Tibial nerve (tissue), 4 donors: ENCODE measurements at regions not wholly inside any gene's neighbourhood (a gene's known extent, or its start where the extent isn't known, plus 50 kb on each side); places are given as distances from the start of the nearest gene placed in this dataset.

ENCODE experiments used
- DNase-seq, 2 donors: peaks; one replicate each; pipeline ENCODE4 v3.0.0-alpha.2; 2019; ENCODE audit warnings: low spot score in 2 of 2
- H3K27ac ChIP-seq, 4 donors: fragments of 200-600 bp; sonication (generic) in 3 of 4; one replicate each; pipeline ENCODE4 v1.5.1; 2017 to 2019; ENCODE audit warnings: mild to moderate bottlenecking in 1 of 4
- H3K27me3 ChIP-seq, 2 donors: fragments of 200-600 bp; sonication (generic) in 1 of 2; one replicate each; pipeline versions ENCODE4 v1.5.1 to v1.6.0; 2017 to 2019
- H3K36me3 ChIP-seq, 3 donors: fragments of 200-600 bp; sonication (generic); one replicate each; pipeline ENCODE4 v1.5.1; 2018 to 2019
- H3K4me1 ChIP-seq, 4 donors: fragments of 200-600 bp; sonication (generic) in 3 of 4; one replicate each; pipeline ENCODE4 v1.5.1; 2017 to 2019
- H3K4me3 ChIP-seq, 4 donors: fragments of 200-600 bp; sonication (generic) in 3 of 4; one replicate each; pipeline ENCODE4 v1.5.1; 2017 to 2019; ENCODE audit warnings: mild to moderate bottlenecking in 1 of 4, moderate library complexity in 1 of 4
- H3K9me3 ChIP-seq, 4 donors: fragments of 200-600 bp; sonication (generic) in 3 of 4; one replicate each; pipeline ENCODE4 v1.5.1; 2017 to 2019
- EP300 ChIP-seq, 2 donors: sonication (generic); formaldehyde crosslinking; IDR thresholded peaks; one replicate each; pipeline ENCODE4 v1.6.1; 2017; ENCODE audit warnings: antibody characterized with exemption in 2 of 2, mild to moderate bottlenecking in 1 of 2
- POLR2A ChIP-seq, 2 donors: fragments of 450-650 bp; IDR thresholded peaks; one replicate each; pipeline ENCODE4 v1.6.1; 2017; ENCODE audit warnings: antibody characterized with exemption in 2 of 2, mild to moderate bottlenecking in 2 of 2, moderate library complexity in 2 of 2
- WGBS, 2 donors: methylation state at CpG; one replicate each; pipeline ENCODE4 v1.1.5; 2018; 5-methylcytosine and 5-hydroxymethylcytosine counted together
- TF ChIP-seq, protein P1 (sequence below), 5 experiments: fragments of 200-600 bp in 3 of 5; fragments of 450-650 bp in 2 of 5; sonication (generic) in 3 of 5; IDR thresholded peaks; one replicate each; pipeline ENCODE4 v1.5.1; 2016 to 2019; ENCODE audit warnings: antibody characterized with exemption in 5 of 5, mild to moderate bottlenecking in 3 of 5, moderate library complexity in 2 of 5

DNA sequence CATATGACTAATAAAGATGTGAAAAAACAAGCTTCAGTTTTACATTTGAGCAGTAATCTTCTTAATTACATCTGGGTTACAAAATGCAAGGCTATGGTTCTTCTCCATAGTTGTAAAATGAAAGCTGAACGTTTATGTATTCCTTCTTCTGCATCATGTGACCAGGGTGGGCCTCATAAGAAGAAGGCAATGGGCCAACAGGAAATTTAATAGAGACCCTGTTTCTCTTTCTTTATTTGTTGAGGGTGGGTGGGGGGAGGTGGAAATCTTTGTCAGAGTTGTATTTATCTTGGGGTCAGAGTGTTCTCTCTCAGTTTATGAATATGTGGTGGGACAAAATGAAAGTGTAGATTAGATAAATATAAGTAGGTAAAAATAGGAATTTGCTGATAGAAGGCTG is 418.8 kb downstream of the TLE4 start:
- 10 to 35% methylated on average over 1 of the region's 1 CpG for WGBS, 2 donors
- Histone ChIP-seq H3K27me3 (no peaks in the 10 kb centered on the region), H3K27ac (no peak overlapping the region), H3K9me3 (no peaks in the 10 kb centered on the region), H3K4me1 (peaks cover 0 to 3% (median 0%) of the 10 kb centered on the region in 4 donors), H3K36me3 (no peaks in the 10 kb centered on the region), H3K4me3 (no peak overlapping the region)
- DNase-seq: no peak
- no peak for TF ChIP-seq POLR2A (IDR thresholded peaks at IDR 0.05)
- TF ChIP-seq, protein P1, sequence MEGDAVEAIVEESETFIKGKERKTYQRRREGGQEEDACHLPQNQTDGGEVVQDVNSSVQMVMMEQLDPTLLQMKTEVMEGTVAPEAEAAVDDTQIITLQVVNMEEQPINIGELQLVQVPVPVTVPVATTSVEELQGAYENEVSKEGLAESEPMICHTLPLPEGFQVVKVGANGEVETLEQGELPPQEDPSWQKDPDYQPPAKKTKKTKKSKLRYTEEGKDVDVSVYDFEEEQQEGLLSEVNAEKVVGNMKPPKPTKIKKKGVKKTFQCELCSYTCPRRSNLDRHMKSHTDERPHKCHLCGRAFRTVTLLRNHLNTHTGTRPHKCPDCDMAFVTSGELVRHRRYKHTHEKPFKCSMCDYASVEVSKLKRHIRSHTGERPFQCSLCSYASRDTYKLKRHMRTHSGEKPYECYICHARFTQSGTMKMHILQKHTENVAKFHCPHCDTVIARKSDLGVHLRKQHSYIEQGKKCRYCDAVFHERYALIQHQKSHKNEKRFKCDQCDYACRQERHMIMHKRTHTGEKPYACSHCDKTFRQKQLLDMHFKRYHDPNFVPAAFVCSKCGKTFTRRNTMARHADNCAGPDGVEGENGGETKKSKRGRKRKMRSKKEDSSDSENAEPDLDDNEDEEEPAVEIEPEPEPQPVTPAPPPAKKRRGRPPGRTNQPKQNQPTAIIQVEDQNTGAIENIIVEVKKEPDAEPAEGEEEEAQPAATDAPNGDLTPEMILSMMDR (IDR thresholded peaks at IDR 0.05): no peak
- no peak for TF ChIP-seq EP300 (IDR thresholded peaks at IDR 0.05)

DNA sequence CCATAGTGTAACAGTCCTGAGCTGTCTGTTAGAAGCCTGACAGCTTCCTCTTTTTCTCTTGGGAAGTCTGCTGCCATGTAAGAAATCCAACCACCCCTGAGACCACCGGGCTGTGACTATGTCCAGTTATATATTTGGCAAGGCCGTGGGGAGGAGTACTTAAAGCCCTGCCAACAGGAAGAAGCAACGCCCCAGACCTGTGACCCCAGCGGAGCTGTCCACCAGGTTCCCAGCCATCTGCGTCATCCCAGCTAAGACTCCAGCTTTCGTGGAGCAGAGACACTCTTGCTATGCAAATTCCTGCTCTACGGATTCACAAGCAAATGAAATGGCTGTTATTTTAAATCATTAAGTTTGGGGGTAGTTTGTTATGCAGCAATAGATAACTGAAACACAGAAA is 417.3 kb downstream of the TLE4 start:
- Histone ChIP-seq H3K27me3 (no peaks in the 10 kb centered on the region), H3K4me1 (peaks cover 0 to 3% (median 0%) of the 10 kb centered on the region in 4 donors), H3K36me3 (no peaks in the 10 kb centered on the region), H3K9me3 (no peaks in the 10 kb centered on the region), H3K4me3 (no peak overlapping the region), H3K27ac (no peak overlapping the region)
- TF ChIP-seq POLR2A (IDR thresholded peaks at IDR 0.05): no peak
- TF ChIP-seq, protein P1 (IDR thresholded peaks at IDR 0.05): no peak
- TF ChIP-seq EP300 (IDR thresholded peaks at IDR 0.05): no peak
- no peak for DNase-seq
- 78 to 79% methylated on average over 7 of the region's 7 CpGs for WGBS, 2 donors

DNA sequence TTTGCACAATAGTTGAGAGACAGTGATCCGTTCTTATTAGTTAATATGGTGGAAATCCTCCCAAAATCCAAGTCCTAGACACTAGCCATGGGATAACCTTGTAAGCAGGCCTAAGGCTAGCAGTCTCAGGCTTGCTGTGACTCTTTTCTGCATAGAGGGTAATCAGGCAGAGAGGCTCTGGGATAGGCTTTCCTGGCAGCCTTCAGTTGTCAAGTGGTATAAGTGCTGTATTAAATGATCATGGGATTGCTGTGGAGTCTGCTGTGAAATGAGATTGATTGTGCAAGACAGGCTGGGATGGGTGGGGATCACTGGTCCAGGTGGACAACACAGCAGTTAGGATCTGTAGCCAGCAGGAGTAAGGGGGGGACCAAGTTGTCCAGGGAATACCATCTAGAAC is 416.4 kb downstream of the TLE4 start:
- Histone ChIP-seq H3K9me3 (no peaks in the 10 kb centered on the region), H3K4me1 (peaks cover 0 to 3% (median 0%) of the 10 kb centered on the region in 4 donors), H3K36me3 (no peaks in the 10 kb centered on the region), H3K4me3 (no peak overlapping the region), H3K27ac (no peak overlapping the region), H3K27me3 (no peaks in the 10 kb centered on the region)
- no peak for DNase-seq
- WGBS, 2 donors: 92 to 100% methylated on average over 1 of the region's 1 CpG
- no peak for TF ChIP-seq POLR2A (IDR thresholded peaks at IDR 0.05)
- TF ChIP-seq, protein P1 (IDR thresholded peaks at IDR 0.05): no peak
- no peak for TF ChIP-seq EP300 (IDR thresholded peaks at IDR 0.05)

DNA sequence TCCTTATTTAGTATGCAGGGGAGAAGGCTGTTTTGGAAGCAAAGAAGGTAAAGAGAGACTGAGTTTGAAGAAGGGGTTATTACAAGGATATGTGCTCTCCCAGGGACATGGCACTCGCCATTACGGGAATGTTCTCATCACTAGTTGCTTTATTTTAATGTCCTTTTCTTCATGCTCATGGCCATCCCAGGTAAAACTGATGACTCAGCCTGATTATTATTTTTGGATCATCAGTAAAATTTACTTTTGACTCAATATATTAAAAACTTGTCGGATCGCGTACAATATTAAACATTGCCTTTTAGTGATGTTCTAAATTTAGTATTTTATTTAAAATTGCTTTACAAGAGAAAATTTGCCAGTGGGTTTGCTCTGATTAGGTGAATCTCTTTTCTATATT is 414.7 kb downstream of the TLE4 start:
- DNase-seq: no peak
- Histone ChIP-seq H3K27me3 (no peaks in the 10 kb centered on the region), H3K36me3 (no peaks in the 10 kb centered on the region), H3K9me3 (no peaks in the 10 kb centered on the region), H3K4me1 (peaks cover 0 to 3% (median 0%) of the 10 kb centered on the region in 4 donors), H3K27ac (no peak overlapping the region), H3K4me3 (no peak overlapping the region)
- WGBS, 2 donors: 94 to 96% methylated on average over 5 of the region's 5 CpGs
- TF ChIP-seq, protein P1 (IDR thresholded peaks at IDR 0.05): no peak
- TF ChIP-seq POLR2A (IDR thresholded peaks at IDR 0.05): no peak
- no peak for TF ChIP-seq EP300 (IDR thresholded peaks at IDR 0.05)

DNA sequence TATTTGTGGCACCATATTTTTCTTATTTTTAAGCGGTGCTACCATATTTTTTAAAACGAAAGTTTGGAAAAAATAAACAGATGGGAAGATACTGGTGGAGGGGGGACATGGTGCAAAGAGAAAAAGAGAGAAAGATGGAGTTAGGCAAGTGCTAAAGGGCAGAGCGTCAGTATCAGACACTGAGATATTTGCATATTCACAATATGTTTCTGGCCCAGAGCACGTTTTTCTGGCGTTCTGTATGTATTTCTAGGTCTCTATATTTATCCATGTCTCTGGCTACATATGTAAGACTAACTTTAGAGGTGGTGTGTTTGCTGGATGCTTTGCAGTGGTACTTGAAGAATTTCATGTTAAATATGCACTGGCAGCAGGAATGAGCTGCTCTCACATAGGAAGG is 414.0 kb downstream of the TLE4 start:
- Histone ChIP-seq H3K4me1 (peaks cover 0 to 3% (median 0%) of the 10 kb centered on the region in 4 donors), H3K4me3 (no peak overlapping the region), H3K36me3 (no peaks in the 10 kb centered on the region), H3K27me3 (no peaks in the 10 kb centered on the region), H3K27ac (no peak overlapping the region), H3K9me3 (no peaks in the 10 kb centered on the region)
- TF ChIP-seq EP300 (IDR thresholded peaks at IDR 0.05) (no peak), POLR2A (IDR thresholded peaks at IDR 0.05) (no peak)
- TF ChIP-seq, protein P1 (IDR thresholded peaks at IDR 0.05): no peak
- WGBS, 2 donors: 85 to 91% methylated on average over 5 of the region's 5 CpGs
- DNase-seq: no peak
